ENCODE measurements at regions not wholly inside any gene's neighbourhood (a gene's known extent, or its start where the extent isn't known, plus 50 kb on each side); places are given as distances from the start of the nearest gene placed in this dataset.

DNA sequence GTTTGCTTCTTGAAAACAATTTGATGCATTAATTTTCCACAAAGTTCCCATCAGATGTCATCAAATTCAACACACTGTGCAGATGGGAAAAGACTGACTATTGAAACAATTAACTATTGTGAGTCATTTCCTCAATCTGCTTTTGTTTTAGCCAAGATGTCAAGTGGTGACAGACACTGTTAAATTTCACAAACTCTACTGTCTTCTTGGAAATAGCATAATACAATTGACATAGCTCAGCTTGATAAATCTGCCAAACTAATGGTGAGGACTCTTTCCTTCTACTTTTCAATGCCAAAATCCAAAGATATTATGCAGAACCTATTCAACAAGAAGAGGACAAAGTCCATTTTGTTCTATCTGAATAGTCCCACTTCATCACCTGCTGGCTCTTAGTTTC lies 242.3 kb downstream of the CAAP1 start:
- Histone ChIP-seq H2BK12ac (ENCODE audit: low read depth, low read length) (no peak overlapping the region), H3K56ac (replicated peaks; ENCODE audit: insufficient read length, low read depth, low read length) (no peak overlapping the region), H3K18ac (ENCODE audit: extremely low read depth, low read length) (no peak overlapping the region), H2BK20ac (ENCODE audit: low read length) (no peak overlapping the region), H4K91ac (replicated peaks; ENCODE audit: insufficient read length, low read length) (no peak overlapping the region), H3K4me3 (ENCODE audit: extremely low read depth in 1 of 4, insufficient read depth in 2 of 4, low read depth in 3 of 4, low read length in 4 of 4) (no peak overlapping the region), H3K4ac (replicated peaks; ENCODE audit: insufficient read length, low read depth, low read length) (no peak overlapping the region), H3K79me2 (ENCODE audit: control insufficient read depth in 1 of 2, insufficient read depth in 2 of 2, low read length in 2 of 2) (no peaks in the 10 kb centered on the region), H3K79me1 (ENCODE audit: low read depth, low read length) (no peaks in the 10 kb centered on the region), H2BK5ac (ENCODE audit: low read depth, low read length) (no peak overlapping the region), H2AK5ac (ENCODE audit: low read depth, low read length) (no peak overlapping the region), H2BK120ac (replicated peaks; ENCODE audit: low read depth, low read length) (no peak overlapping the region), H3K9ac (replicated peaks in 1 of 4; ENCODE audit: extremely low read depth in 1 of 4, low read depth in 3 of 4, low read length in 3 of 4) (no peak overlapping the region), H3K23me2 (ENCODE audit: low read depth, low read length) (no peaks in the 10 kb centered on the region), H3K4me1 (replicated peaks in 1 of 4; ENCODE audit: control insufficient read depth in 3 of 4, insufficient read depth in 4 of 4, low read length in 3 of 4) (no peaks in the 10 kb centered on the region), H4K8ac (ENCODE audit: extremely low read depth, insufficient read depth, low read length) (no peak overlapping the region), H3K4me2 (ENCODE audit: insufficient read depth in 1 of 2, low read depth in 2 of 2, low read length in 2 of 2) (no peak overlapping the region), H3K9me3 (ENCODE audit: insufficient read depth in 2 of 2, low read depth in 1 of 2, low read length in 1 of 2) (no peaks in the 10 kb centered on the region), H2AFZ (ENCODE audit: low read length) (no peak overlapping the region), H3K27me3 (replicated peaks in 1 of 4; ENCODE audit: control insufficient read depth in 3 of 4, extremely low read depth in 1 of 4, insufficient read depth in 3 of 4, low read length in 3 of 4) (peaks cover 0 to 1% (median 0%) of the 10 kb centered on the region in 4 experiments; a peak in 1 of 7 replicates), H4K5ac (ENCODE audit: insufficient read length, low read depth, low read length) (no peak overlapping the region), H4K20me1 (replicated peaks in 1 of 2; ENCODE audit: control insufficient read depth in 1 of 2, insufficient read depth in 2 of 2, low read length in 2 of 2) (no peaks in the 10 kb centered on the region), H2BK15ac (ENCODE audit: low read length) (no peak overlapping the region), H3K36me3 (ENCODE audit: control insufficient read depth in 2 of 4, insufficient read depth in 4 of 4, low read length in 3 of 4) (no peaks in the 10 kb centered on the region), H3K27ac (ENCODE audit: low read depth, low read length) (no peak overlapping the region), H3K14ac (ENCODE audit: insufficient read length) (no peak overlapping the region), H3K23ac (ENCODE audit: insufficient read length) (no peak overlapping the region)
- ChIA-PET CTCF (ENCODE audit: partially characterized antibody) (interaction anchor here (0.7 to 0.8 kb wide), 2 partner anchors 9 kb away, joined by 3 read pairs; no protein-coding TSS in a partner anchor), POLR2A (ENCODE audit: partially characterized antibody) (no interaction called here)
- DNase-seq (ENCODE audit: low read depth in 1 of 2, low spot score in 2 of 2) (no peak), FAIRE-seq (no peak)
- TF ChIP-seq SAP30 (IDR thresholded peaks at IDR 0.05; ENCODE audit: insufficient read depth, insufficient replicate concordance, low read length), result no peak
- TF ChIP-seq, protein P1, sequence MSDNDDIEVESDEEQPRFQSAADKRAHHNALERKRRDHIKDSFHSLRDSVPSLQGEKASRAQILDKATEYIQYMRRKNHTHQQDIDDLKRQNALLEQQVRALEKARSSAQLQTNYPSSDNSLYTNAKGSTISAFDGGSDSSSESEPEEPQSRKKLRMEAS (IDR thresholded peaks at IDR 0.05), result no peak
